GM12875 (cell line): ENCODE measurements at regions not wholly inside any gene's neighbourhood (a gene's known extent, or its start where the extent isn't known, plus 50 kb on each side); places are given as distances from the start of the nearest gene placed in this dataset.

Source experiments
- H3K4me3 ChIP-seq: one replicate; pipeline ENCODE4 v1.5.1; 2011; ENCODE audit warnings: low read depth, low read length, control low read depth
- TF ChIP-seq, protein P1 (sequence below): IDR thresholded peaks from 2 replicates; pipeline ENCODE4 v1.5.1; 2011; ENCODE audit warnings: low read depth, mild to moderate bottlenecking, control low read depth, inconsistent platforms, low read length, moderate library complexity, borderline replicate concordance; ENCODE audit not compliant: insufficient read depth

- H3K4me3 ChIP-seq = no peak overlapping the region
- TF ChIP-seq, protein P1, sequence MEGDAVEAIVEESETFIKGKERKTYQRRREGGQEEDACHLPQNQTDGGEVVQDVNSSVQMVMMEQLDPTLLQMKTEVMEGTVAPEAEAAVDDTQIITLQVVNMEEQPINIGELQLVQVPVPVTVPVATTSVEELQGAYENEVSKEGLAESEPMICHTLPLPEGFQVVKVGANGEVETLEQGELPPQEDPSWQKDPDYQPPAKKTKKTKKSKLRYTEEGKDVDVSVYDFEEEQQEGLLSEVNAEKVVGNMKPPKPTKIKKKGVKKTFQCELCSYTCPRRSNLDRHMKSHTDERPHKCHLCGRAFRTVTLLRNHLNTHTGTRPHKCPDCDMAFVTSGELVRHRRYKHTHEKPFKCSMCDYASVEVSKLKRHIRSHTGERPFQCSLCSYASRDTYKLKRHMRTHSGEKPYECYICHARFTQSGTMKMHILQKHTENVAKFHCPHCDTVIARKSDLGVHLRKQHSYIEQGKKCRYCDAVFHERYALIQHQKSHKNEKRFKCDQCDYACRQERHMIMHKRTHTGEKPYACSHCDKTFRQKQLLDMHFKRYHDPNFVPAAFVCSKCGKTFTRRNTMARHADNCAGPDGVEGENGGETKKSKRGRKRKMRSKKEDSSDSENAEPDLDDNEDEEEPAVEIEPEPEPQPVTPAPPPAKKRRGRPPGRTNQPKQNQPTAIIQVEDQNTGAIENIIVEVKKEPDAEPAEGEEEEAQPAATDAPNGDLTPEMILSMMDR = no peak
Observed at GRCh38 chr2:180416627-180417026, 409.5 kb upstream of the CWC22 start.

DNA sequence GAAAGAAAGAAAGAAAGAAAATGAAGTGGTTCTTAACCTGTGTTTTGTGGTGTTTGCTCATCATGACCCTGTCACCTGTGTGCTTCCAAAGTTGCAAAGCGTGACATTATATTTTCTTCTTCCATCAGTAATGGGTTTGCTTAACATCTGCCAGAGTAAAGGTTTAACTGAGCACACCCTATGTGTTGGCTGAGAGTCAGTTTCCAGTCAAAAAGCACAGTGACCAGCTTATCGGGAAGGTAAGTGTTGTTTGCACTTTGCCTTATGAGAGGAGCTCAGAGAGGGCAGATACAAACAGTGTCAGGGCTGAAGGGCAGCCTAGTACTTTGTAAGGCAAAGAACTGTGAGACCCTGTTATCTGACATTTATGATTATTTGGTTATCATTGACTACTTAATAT lies 406.2 kb upstream of the CWC22 start:
- H3K4me3 ChIP-seq = no peak overlapping the region
- TF ChIP-seq, protein P1 = no peak

DNA sequence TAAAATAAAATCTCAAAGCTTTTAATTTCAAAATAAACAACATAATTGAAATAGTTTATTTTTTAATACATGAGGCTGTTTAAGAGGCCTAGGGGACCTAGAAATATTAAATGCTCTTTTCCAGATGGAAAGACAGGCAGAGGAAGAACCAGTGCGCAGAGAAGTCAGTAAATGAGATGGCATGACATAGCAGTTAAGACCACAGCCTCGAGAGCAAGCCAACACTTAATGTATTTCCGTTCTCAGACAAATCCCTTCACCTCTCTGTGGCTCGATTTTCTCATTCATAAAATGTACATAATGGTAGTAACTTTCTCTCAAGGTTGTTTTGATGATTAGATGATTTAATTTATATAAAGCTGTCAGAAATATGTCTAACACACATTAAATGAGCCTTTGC lies 405.1 kb upstream of the CWC22 start:
- TF ChIP-seq, protein P1 = no peak
- no peak overlapping the region for H3K4me3 ChIP-seq

DNA sequence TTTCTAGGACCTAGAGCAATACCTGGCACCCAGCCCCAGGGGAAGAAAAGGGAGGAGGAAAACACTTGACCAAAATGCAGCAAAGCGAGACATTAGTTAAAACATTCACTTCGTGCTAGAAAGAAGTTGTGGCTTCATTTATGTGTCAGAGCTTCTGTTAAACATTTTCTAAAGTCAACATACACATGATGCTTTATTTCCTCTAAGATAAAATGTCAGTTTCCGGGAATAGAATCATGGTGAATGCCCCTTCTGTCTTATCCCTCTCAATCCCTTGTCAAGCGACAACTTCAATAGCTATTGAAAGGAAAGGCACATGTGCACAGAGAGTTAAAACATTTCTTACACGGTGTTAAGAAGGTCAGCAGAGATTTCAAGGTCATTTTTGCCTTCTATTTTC lies 404.6 kb upstream of the CWC22 start:
- TF ChIP-seq, protein P1 = no peak
- H3K4me3 ChIP-seq = no peak overlapping the region

DNA sequence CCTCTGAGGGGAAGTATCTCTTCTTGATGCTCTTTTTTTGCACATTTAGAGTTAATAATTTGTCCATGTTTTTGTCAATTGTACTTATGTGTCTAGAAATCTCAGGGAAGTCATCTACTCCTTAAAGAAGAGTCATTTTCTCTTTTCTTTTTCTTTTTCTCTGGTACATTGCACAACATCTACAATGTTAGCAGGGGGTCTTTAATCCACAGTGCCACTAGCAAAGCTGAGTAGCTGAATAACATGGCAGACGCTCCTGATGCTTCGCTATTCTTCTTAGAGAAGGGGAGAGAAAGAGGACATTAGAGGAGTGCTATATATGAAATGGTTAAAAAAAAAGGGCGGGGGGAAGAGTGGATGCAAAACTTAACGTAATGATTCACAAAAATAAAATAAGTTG lies 399.6 kb upstream of the CWC22 start:
- TF ChIP-seq, protein P1 = no peak

DNA sequence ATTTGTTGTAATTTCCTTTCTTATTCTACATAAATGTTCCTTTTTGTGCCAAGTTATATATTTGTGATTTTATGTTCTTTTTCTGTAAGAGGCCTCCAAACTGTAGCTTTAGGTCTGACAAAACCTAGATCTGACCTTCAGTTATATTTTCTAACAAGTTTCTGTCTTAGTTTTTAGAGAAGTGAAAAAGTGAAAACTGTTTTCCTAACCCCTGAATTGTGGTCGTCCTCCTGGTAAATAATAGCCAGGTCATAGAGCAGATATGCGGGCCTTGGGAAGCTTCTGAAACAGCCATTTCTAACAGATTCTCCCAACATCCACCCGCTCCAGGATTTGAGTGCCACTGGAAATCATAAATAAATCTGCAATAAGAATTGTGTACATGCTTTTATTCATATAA lies 398.4 kb upstream of the CWC22 start:
- no peak overlapping the region for H3K4me3 ChIP-seq
- TF ChIP-seq, protein P1 = no peak

More for the DNA sequence above, 399.6 kb upstream of the CWC22 start:
- no peak overlapping the region for H3K4me3 ChIP-seq

DNA sequence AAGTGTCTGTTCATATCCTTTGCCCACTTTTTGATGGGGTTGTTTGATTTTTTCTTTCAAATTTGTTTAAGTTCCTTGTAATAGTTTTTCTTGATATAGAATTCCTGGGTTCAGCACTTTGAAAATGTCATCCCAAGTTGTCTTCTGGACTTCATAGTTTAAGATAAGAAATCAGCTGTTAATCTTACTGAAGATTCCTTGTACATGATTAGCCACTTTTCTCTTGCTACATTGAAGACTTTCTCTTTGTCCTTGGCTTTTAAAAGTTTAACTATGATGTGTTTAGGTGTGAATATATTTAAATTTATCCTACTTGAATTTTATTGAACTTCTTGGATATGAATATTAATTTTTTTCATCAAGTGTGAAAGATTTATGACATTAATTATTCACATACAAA lies 387.2 kb upstream of the CWC22 start:
- H3K4me3 ChIP-seq = no peak overlapping the region
- TF ChIP-seq, protein P1 = no peak
